Caco-2 (cell line): ENCODE measurements at regions not wholly inside any gene's neighbourhood (a gene's known extent, or its start where the extent isn't known, plus 50 kb on each side); places are given as distances from the start of the nearest gene placed in this dataset.

Experiments used
- BruUV-seq: library from RNA; stranded (reverse); fragments of 400-500 nt; replicated peaks from 2 replicates; lab custom pipeline; 2021; lab: Mats Ljungman, UMichigan
- CTCF ChIA-PET: fragments of 300-600 bp; sonication (Branson Sonifier 250); formaldehyde crosslinking; loops from one replicate; lab custom pipeline; 2022; ENCODE audit warnings: antibody characterized with exemption; lab: Charles Lee
- POLR2A ChIA-PET: fragments of 300-600 bp; sonication (Branson Sonifier 250); formaldehyde crosslinking; loops from one replicate; lab custom pipeline; 2022; ENCODE audit warnings: antibody characterized with exemption; lab: Charles Lee
- DNase-seq, 2 experiments: peaks; one replicate each; pipeline versions ENCODE4 v3.0.0 to v3.0.0-alpha.2; 2020 to 2022
- H3K27me3 ChIP-seq: replicated peaks from 2 replicates; pipeline ENCODE4 v1.6.0; 2011; ENCODE audit warnings: low read length; ENCODE audit not compliant: control insufficient read depth, insufficient read depth
- H3K36me3 ChIP-seq: 2 replicates; pipeline ENCODE4 v1.5.1; 2011; ENCODE audit warnings: low read length; ENCODE audit not compliant: control insufficient read depth, insufficient read depth
- H3K4me1 ChIP-seq: fragments of 250-450 bp; sonication (Bioruptor Pico); 2 replicates; pipeline ENCODE4 v1.5.1; 2020; ENCODE audit warnings: mild to moderate bottlenecking
- H3K4me3 ChIP-seq: 2 replicates; pipeline ENCODE4 v1.5.1; 2011; ENCODE audit warnings: low read depth, mild to moderate bottlenecking, control low read depth, low read length
- H3K9me3 ChIP-seq: fragments of 250-450 bp; sonication (Bioruptor Pico); 2 replicates; pipeline ENCODE4 v1.5.1; 2020; ENCODE audit warnings: mild to moderate bottlenecking, moderate library complexity
- H3K27ac Mint-ChIP-seq: one replicate; pipeline ENCODE4 v1.8.0; 2022; ENCODE audit warnings: mixed read lengths; ENCODE audit not compliant: unreplicated experiment
- H3K27me3 Mint-ChIP-seq: one replicate; pipeline ENCODE4 v1.8.0; 2022; ENCODE audit warnings: mixed read lengths; ENCODE audit not compliant: insufficient read depth, unreplicated experiment
- H3K36me3 Mint-ChIP-seq: one replicate; pipeline ENCODE4 v1.8.0; 2022; ENCODE audit warnings: mild to moderate bottlenecking, mixed read lengths; ENCODE audit not compliant: insufficient read depth, unreplicated experiment
- H3K4me1 Mint-ChIP-seq: one replicate; pipeline ENCODE4 v1.8.0; 2022; ENCODE audit warnings: low read depth, mixed read lengths; ENCODE audit not compliant: unreplicated experiment
- H3K4me3 Mint-ChIP-seq: one replicate; pipeline ENCODE4 v1.8.0; 2022; ENCODE audit warnings: mild to moderate bottlenecking, moderate library complexity, mixed read lengths; ENCODE audit not compliant: unreplicated experiment
- H3K9me3 Mint-ChIP-seq: one replicate; pipeline ENCODE4 v1.8.0; 2022; ENCODE audit warnings: mixed read lengths; ENCODE audit not compliant: unreplicated experiment
- CTCF ChIP-seq, 2 experiments: fragments of 200-600 bp in 1 of 2; IDR thresholded peaks; 1 replicate in 1 of 2; 2 replicates in 1 of 2; pipeline versions ENCODE4 v1.5.1 to v1.8.0; 2011 to 2022; ENCODE audit warnings: antibody characterized with exemption in 1 of 2, control low read depth in 1 of 2, inconsistent platforms in 1 of 2, low read depth in 1 of 2, low read length in 1 of 2, mild to moderate bottlenecking in 1 of 2, moderate library complexity in 1 of 2; ENCODE audit not compliant: insufficient read depth in 1 of 2, severe bottlenecking in 1 of 2, unreplicated experiment in 1 of 2
- intact Hi-C: fragments of 100-400 bp; cut with micrococcal nuclease; formaldehyde crosslinking; loops from one replicate; pipeline ENCODE4 v1.10.0; 2022; ENCODE audit not compliant: unreplicated experiment

- Mint-ChIP-seq H3K4me1 (no peaks in the 10 kb centered on the region), H3K27me3 (no peaks in the 10 kb centered on the region), H3K4me3 (no peak overlapping the region), H3K36me3 (no peaks in the 10 kb centered on the region), H3K9me3 (no peaks in the 10 kb centered on the region), H3K27ac (no peak overlapping the region)
- H3K4me1 ChIP-seq: no peaks in the 10 kb centered on the region
- intact Hi-C loops: no loop called here
- TF ChIP-seq CTCF (IDR thresholded peaks at IDR 0.05; ENCODE audit: insufficient read depth in 1 of 2, low read depth in 1 of 2, low read length in 1 of 2, severe bottlenecking in 1 of 2, unreplicated experiment in 1 of 2): no peak
- ChIA-PET CTCF (no interaction called here), POLR2A (no interaction called here)
- no peaks in the 10 kb centered on the region for H3K27me3 ChIP-seq
- DNase-seq: no peak
- BruUV-seq: no TSS peak
- no peaks in the 10 kb centered on the region for H3K9me3 ChIP-seq
- no peak overlapping the region for H3K4me3 ChIP-seq
- H3K36me3 ChIP-seq: no peaks in the 10 kb centered on the region
These were observed 251.7 kb upstream of the MAD2L1 start for GRCh38 chr4:120318196-120318846.

- CTCF ChIA-PET: no interaction called here
- H3K9me3 Mint-ChIP-seq: no peaks in the 10 kb centered on the region
- no peaks in the 10 kb centered on the region for H3K9me3 ChIP-seq
- POLR2A ChIA-PET: no interaction called here
- no peaks in the 10 kb centered on the region for H3K27me3 Mint-ChIP-seq
- no peaks in the 10 kb centered on the region for H3K36me3 ChIP-seq
- BruUV-seq: no TSS peak
- H3K27ac Mint-ChIP-seq: no peak overlapping the region
- H3K36me3 Mint-ChIP-seq: no peaks in the 10 kb centered on the region
- DNase-seq: no peak
- H3K4me1 ChIP-seq: no peaks in the 10 kb centered on the region
- intact Hi-C loops: no loop called here
- H3K4me1 Mint-ChIP-seq: no peaks in the 10 kb centered on the region
- no peak overlapping the region for H3K4me3 Mint-ChIP-seq
- no peak overlapping the region for H3K4me3 ChIP-seq
- no peak for TF ChIP-seq CTCF (IDR thresholded peaks at IDR 0.05; ENCODE audit: insufficient read depth in 1 of 2, low read depth in 1 of 2, low read length in 1 of 2, severe bottlenecking in 1 of 2, unreplicated experiment in 1 of 2)
- no peaks in the 10 kb centered on the region for H3K27me3 ChIP-seq
These were observed 251.1 kb upstream of the MAD2L1 start for GRCh38 chr4:120317713-120318112.

GRCh38 chr4:120316416-120316815 lies 249.8 kb upstream of the MAD2L1 start:
- H3K9me3 Mint-ChIP-seq: peaks cover under 1% of the 10 kb centered on the region
- H3K36me3 ChIP-seq: no peaks in the 10 kb centered on the region
- ChIA-PET CTCF (no interaction called here), POLR2A (no interaction called here)
- no peaks in the 10 kb centered on the region for H3K9me3 ChIP-seq
- TF ChIP-seq CTCF (IDR thresholded peaks at IDR 0.05; ENCODE audit: insufficient read depth in 1 of 2, low read depth in 1 of 2, low read length in 1 of 2, severe bottlenecking in 1 of 2, unreplicated experiment in 1 of 2): no peak
- BruUV-seq: no TSS peak
- no peak overlapping the region for H3K4me3 ChIP-seq
- H3K4me1 ChIP-seq: no peaks in the 10 kb centered on the region
- H3K4me3 Mint-ChIP-seq: no peak overlapping the region
- no peaks in the 10 kb centered on the region for H3K4me1 Mint-ChIP-seq
- H3K36me3 Mint-ChIP-seq: no peaks in the 10 kb centered on the region
- intact Hi-C loops: no loop called here
- DNase-seq: no peak
- no peak overlapping the region for H3K27ac Mint-ChIP-seq
- no peaks in the 10 kb centered on the region for H3K27me3 ChIP-seq
- H3K27me3 Mint-ChIP-seq: no peaks in the 10 kb centered on the region
